K562 (cell line): ENCODE measurements at regions not wholly inside any gene's neighbourhood (a gene's known extent, or its start where the extent isn't known, plus 50 kb on each side); places are given as distances from the start of the nearest gene placed in this dataset.

Experiments
- CXXC5 ChIP-seq: fragments of 250-450 bp; sonication (Bioruptor Pico); IDR thresholded peaks from 2 replicates; pipeline ENCODE4 v1.8.0; 2022; ENCODE audit warnings: inconsistent platforms, mild to moderate bottlenecking, moderate library complexity
- FOXJ2 ChIP-seq: fragments of 200-800 bp; sonication (Bioruptor generic); IDR thresholded peaks from 2 replicates; pipeline ENCODE4 v1.6.1; 2016; ENCODE audit warnings: missing genetic modification characterization, missing compliant biosample characterization
- FOXP4 ChIP-seq: sonication (generic); formaldehyde crosslinking; IDR thresholded peaks from 2 replicates; pipeline ENCODE4 v1.8.0; 2022; ENCODE audit warnings: mild to moderate bottlenecking, missing genetic modification reagents, borderline replicate concordance
- NCOA6 ChIP-seq: fragments of 450-650 bp; IDR thresholded peaks from 2 replicates; pipeline ENCODE4 v1.6.1; 2017; ENCODE audit warnings: mild to moderate bottlenecking
- POLR3G ChIP-seq: IDR thresholded peaks from 2 replicates; pipeline ENCODE4 v1.6.1; 2011; ENCODE audit not compliant: insufficient read length, insufficient replicate concordance; ENCODE audit errors: extremely low read depth
- ZNF239 ChIP-seq: fragments of 250-450 bp; sonication (Bioruptor Pico); IDR thresholded peaks from 2 replicates; pipeline ENCODE4 v1.4.0; 2020; ENCODE audit warnings: mild to moderate bottlenecking
- ZNF766 ChIP-seq: fragments of 200-800 bp; sonication (Bioruptor generic); conservative IDR thresholded peaks from 2 replicates; pipeline ENCODE4 v1.6.1; 2016; ENCODE audit warnings: missing genetic modification characterization, missing compliant biosample characterization
- TF ChIP-seq, protein P1 (sequence below): fragments of 250-450 bp; sonication (Bioruptor Pico); IDR thresholded peaks from 2 replicates; pipeline ENCODE4 v1.5.0; 2021; ENCODE audit warnings: mild to moderate bottlenecking, moderate library complexity
- TF ChIP-seq, protein P2 (sequence below): fragments of 250-450 bp; sonication (Bioruptor Pico); IDR thresholded peaks from 2 replicates; pipeline ENCODE4 v1.8.0; 2022; ENCODE audit warnings: inconsistent platforms

DNA sequence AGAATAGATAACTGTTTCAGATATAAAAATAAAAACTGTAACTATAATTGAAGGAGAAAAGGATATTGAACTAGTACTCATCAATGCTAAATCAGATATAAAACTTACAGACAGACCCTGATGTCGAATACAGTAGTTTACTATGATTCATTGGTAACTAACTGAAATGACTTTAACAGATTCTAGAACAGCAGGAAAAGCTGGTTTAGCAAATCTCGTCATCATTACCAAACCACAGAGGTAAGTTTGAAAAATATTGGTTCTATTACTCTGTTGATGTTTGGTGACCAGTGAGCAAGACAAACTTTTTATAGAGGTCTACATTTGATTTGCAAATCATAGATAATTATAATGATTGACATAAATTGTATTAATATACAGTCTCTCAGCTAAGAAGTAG lies 551.4 kb upstream of the ADGRL3 start (continued):
- TF ChIP-seq, protein P1, sequence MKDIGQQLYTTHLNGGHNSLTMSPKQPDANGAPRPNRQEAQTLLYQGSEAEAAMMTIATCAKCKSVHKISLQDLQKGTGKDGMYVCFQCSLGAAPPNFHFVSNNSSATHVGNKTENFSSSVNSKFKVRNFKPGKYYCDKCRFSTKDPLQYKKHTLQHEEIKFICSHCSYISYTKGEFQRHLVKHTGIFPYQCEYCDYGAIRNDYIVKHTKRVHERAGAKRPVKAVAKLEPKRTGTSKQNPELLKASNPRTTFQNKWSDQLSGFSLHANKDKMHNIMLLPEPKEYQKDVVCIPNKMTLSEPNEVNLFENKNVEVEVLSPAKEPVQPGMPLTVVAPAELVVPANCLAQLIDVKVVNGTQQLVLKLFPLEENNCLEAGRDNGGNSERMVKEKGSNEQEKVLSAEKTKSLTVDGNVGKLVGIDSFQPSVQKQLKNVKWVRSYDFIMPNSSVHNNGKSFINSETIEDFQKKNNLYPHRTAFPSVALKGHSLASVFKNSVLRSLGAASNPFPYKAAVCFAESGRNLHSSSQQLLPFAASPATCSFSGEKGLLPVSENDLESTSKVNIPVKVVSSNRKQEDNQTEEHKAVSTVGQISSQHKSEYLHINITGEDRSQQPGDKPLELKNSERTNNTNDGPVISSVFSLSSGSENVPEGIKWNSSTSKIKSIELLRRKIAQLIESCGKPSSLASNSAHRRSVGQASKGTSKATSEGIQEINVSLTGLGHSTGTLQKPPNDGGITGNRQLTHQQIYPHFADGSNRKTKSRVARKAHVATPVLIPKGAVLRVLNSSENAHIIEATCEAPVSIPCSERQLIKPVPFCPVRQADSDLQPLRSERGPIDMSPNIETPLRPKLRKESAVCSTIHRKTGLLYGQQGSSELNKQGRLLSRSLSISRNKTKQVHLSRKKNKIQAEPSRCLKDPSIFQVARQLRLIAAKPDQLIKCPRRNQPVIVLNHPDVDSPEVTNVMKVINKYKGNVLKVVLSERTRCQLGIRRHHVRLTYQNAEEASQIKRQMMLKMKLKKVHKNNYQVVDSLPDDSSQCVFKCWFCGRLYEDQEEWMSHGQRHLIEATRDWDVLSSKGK (CRISPR knock-in tag): no peak
- no peak for TF ChIP-seq CXXC5 (CRISPR knock-in tag)
- TF ChIP-seq FOXJ2 (tag): no peak
- no peak for TF ChIP-seq FOXP4 (CRISPR knock-in tag)
- TF ChIP-seq NCOA6: no peak
- TF ChIP-seq, protein P2, sequence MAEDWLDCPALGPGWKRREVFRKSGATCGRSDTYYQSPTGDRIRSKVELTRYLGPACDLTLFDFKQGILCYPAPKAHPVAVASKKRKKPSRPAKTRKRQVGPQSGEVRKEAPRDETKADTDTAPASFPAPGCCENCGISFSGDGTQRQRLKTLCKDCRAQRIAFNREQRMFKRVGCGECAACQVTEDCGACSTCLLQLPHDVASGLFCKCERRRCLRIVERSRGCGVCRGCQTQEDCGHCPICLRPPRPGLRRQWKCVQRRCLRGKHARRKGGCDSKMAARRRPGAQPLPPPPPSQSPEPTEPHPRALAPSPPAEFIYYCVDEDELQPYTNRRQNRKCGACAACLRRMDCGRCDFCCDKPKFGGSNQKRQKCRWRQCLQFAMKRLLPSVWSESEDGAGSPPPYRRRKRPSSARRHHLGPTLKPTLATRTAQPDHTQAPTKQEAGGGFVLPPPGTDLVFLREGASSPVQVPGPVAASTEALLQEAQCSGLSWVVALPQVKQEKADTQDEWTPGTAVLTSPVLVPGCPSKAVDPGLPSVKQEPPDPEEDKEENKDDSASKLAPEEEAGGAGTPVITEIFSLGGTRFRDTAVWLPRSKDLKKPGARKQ (CRISPR knock-in tag): no peak
- TF ChIP-seq ZNF766 (CRISPR knock-in tag): no peak
- TF ChIP-seq ZNF239 (CRISPR knock-in tag): no peak
- no peak for TF ChIP-seq POLR3G
- TF ChIP-seq, all 486 proteins: peak for 0
